Jurkat, Clone E6-1 (cell line): ENCODE measurements at regions not wholly inside any gene's neighbourhood (a gene's known extent, or its start where the extent isn't known, plus 50 kb on each side); places are given as distances from the start of the nearest gene placed in this dataset.

Experiments
- DNase-seq: peaks from one replicate; pipeline ENCODE4 v3.0.0-alpha.2; 2011; ENCODE audit warnings: low read depth, low spot score
- H3K4me3 ChIP-seq: 2 replicates; pipeline ENCODE4 v1.5.1; 2011; ENCODE audit warnings: mild to moderate bottlenecking, low read length, control low read depth, moderate library complexity

- H3K4me3 ChIP-seq: no peak overlapping the region
- DNase-seq: no peak
These were observed 157.4 kb upstream of the CNTN1 start for GRCh38 chr12:40534828-40535227.

- no peak overlapping the region for H3K4me3 ChIP-seq
- no peak for DNase-seq
These were observed 140.8 kb upstream of the CNTN1 start for GRCh38 chr12:40551466-40551865.

- no peak for DNase-seq
- H3K4me3 ChIP-seq: no peak overlapping the region
These were observed 139.4 kb upstream of the CNTN1 start for GRCh38 chr12:40552868-40553267.

- DNase-seq: no peak
- no peak overlapping the region for H3K4me3 ChIP-seq
These were observed 134.3 kb upstream of the CNTN1 start for GRCh38 chr12:40557980-40558379.

GRCh38 chr12:40559865-40560264 lies 132.4 kb upstream of the CNTN1 start:
- no peak overlapping the region for H3K4me3 ChIP-seq
- DNase-seq: no peak

GRCh38 chr12:40560848-40561247 lies 131.4 kb upstream of the CNTN1 start:
- H3K4me3 ChIP-seq: no peak overlapping the region

GRCh38 chr12:40561395-40561966 lies 130.8 kb upstream of the CNTN1 start:
- DNase-seq: no peak
- no peak overlapping the region for H3K4me3 ChIP-seq

More at GRCh38 chr12:40560848-40561247, 131.4 kb upstream of the CNTN1 start:
- no peak for DNase-seq

GRCh38 chr12:40565029-40565633 lies 127.1 kb upstream of the CNTN1 start:
- H3K4me3 ChIP-seq: no peak overlapping the region
- no peak for DNase-seq

GRCh38 chr12:40566271-40566670 lies 126.0 kb upstream of the CNTN1 start:
- DNase-seq: no peak
- no peak overlapping the region for H3K4me3 ChIP-seq

- DNase-seq: no peak
- H3K4me3 ChIP-seq: no peak overlapping the region
These were observed 122.5 kb upstream of the CNTN1 start for GRCh38 chr12:40569626-40570179.

- DNase-seq: no peak
- no peak overlapping the region for H3K4me3 ChIP-seq
These were observed 119.2 kb upstream of the CNTN1 start for GRCh38 chr12:40573024-40573423.

- no peak for DNase-seq
- H3K4me3 ChIP-seq: no peak overlapping the region
These were observed 116.3 kb upstream of the CNTN1 start for GRCh38 chr12:40575987-40576386.

- no peak overlapping the region for H3K4me3 ChIP-seq
- no peak for DNase-seq
These were observed 114.4 kb upstream of the CNTN1 start for GRCh38 chr12:40577834-40578233.

GRCh38 chr12:40579687-40580086 lies 112.6 kb upstream of the CNTN1 start:
- H3K4me3 ChIP-seq: no peak overlapping the region
- DNase-seq: no peak

- no peak for DNase-seq
- no peak overlapping the region for H3K4me3 ChIP-seq
These were observed 111.9 kb upstream of the CNTN1 start for GRCh38 chr12:40580346-40580745.

- H3K4me3 ChIP-seq: no peak overlapping the region
- no peak for DNase-seq
These were observed 110.3 kb upstream of the CNTN1 start for GRCh38 chr12:40581889-40582288.

GRCh38 chr12:40583743-40584142 lies 108.5 kb upstream of the CNTN1 start:
- no peak overlapping the region for H3K4me3 ChIP-seq
- DNase-seq: no peak

- DNase-seq: no peak
- H3K4me3 ChIP-seq: no peak overlapping the region
These were observed 107.5 kb upstream of the CNTN1 start for GRCh38 chr12:40584763-40585162.

- H3K4me3 ChIP-seq: no peak overlapping the region
- no peak for DNase-seq
These were observed 105.4 kb upstream of the CNTN1 start for GRCh38 chr12:40586823-40587222.

GRCh38 chr12:40587421-40587820 lies 104.8 kb upstream of the CNTN1 start:
- H3K4me3 ChIP-seq: no peak overlapping the region

GRCh38 chr12:40587970-40588369 lies 104.3 kb upstream of the CNTN1 start:
- no peak for DNase-seq
- H3K4me3 ChIP-seq: no peak overlapping the region

More at GRCh38 chr12:40587421-40587820, 104.8 kb upstream of the CNTN1 start:
- DNase-seq: no peak
